ENCODE measurements at regions not wholly inside any gene's neighbourhood (a gene's known extent, or its start where the extent isn't known, plus 50 kb on each side); places are given as distances from the start of the nearest gene placed in this dataset.
A peak's percentile ranks its signal among the peaks of the same experiment; 100 is the strongest.

GRCh38 chr16:6016530-6017184 lies 919.1 kb upstream of the EEF2KMT start:
- Mint-ChIP-seq H3K4me3 (no peak overlapping the region), H3K9me3 (no peaks in the 10 kb centered on the region), H3K36me3 (ENCODE audit: low read depth) (no peaks in the 10 kb centered on the region), H3K27ac (no peak overlapping the region), H3K27me3 (ENCODE audit: insufficient read depth, low read depth, poor library complexity) (peaks cover 19% of the 10 kb centered on the region), H3K4me1 (peaks cover 5% of the 10 kb centered on the region; the same call in 2 of the 3 replicates)
- no peaks in the 10 kb centered on the region for H3K9me2 ChIP-seq (ENCODE audit: insufficient read depth)
- DNase-seq (ENCODE audit: low spot score) (peak; percentile 82), ATAC-seq (peak; percentile 13)
- peaks cover 47% of the 10 kb centered on the region for H3K27me3 ChIP-seq (ENCODE audit: insufficient read depth)
- no peaks in the 10 kb centered on the region for H3F3A ChIP-seq (replicated peaks; ENCODE audit: low read depth)
- H3K79me2 ChIP-seq (replicated peaks; ENCODE audit: insufficient read depth), result no peaks in the 10 kb centered on the region
- TF ChIP-seq NANOG (IDR thresholded peaks at IDR 0.05; ENCODE audit: borderline replicate concordance) (no peak), REST (IDR thresholded peaks at IDR 0.05; ENCODE audit: unreplicated experiment) (peak; percentile 57), ETS1 (IDR thresholded peaks at IDR 0.05) (no peak), ZNF331 (CRISPR knock-in tag; IDR thresholded peaks at IDR 0.05; ENCODE audit: low read depth) (no peak), ZNF114 (CRISPR knock-in tag; IDR thresholded peaks at IDR 0.05) (no peak), CTCF (conservative IDR thresholded peaks at IDR 0.05; ENCODE audit: low read depth in 2 of 2) (peak; percentile 58 to 60), POLR2AphosphoS5 (IDR thresholded peaks at IDR 0.05; ENCODE audit: low read depth) (no peak), CREB1 (CRISPR knock-in tag; IDR thresholded peaks at IDR 0.05; ENCODE audit: low read depth) (no peak), ZNF462 (CRISPR knock-in tag; IDR thresholded peaks at IDR 0.05) (0 out of 2 replicates have a peak, but pooled peaks have one; percentile 43), EZH2phosphoT487 (IDR thresholded peaks at IDR 0.05; ENCODE audit: unreplicated experiment) (no peak), STAT1 (IDR thresholded peaks at IDR 0.05; ENCODE audit: unreplicated experiment) (no peak), JUNB (IDR thresholded peaks at IDR 0.05; ENCODE audit: unreplicated experiment) (no peak), EZH2 (IDR thresholded peaks at IDR 0.05; ENCODE audit: low read depth, unreplicated experiment) (no peak)
- no peak overlapping the region for H3K4me2 ChIP-seq
- no peak overlapping the region for H2AFZ ChIP-seq
- H3K4me3 ChIP-seq, result no peak overlapping the region
- no peaks in the 10 kb centered on the region for H4K20me1 ChIP-seq (replicated peaks; ENCODE audit: insufficient read depth)
- H3K27ac ChIP-seq (ENCODE audit: low read depth), result no peak overlapping the region
- H3K4me1 ChIP-seq (ENCODE audit: insufficient read depth), result no peaks in the 10 kb centered on the region
- no peaks in the 10 kb centered on the region for H3K36me3 ChIP-seq (ENCODE audit: insufficient read depth)
